ENCODE measurements at regions not wholly inside any gene's neighbourhood (a gene's known extent, or its start where the extent isn't known, plus 50 kb on each side); places are given as distances from the start of the nearest gene placed in this dataset.

- DNase-seq (ENCODE audit: low read depth) = no peak
- no peak for TF ChIP-seq CTCF (IDR thresholded peaks at IDR 0.05; ENCODE audit: insufficient read depth, low read depth, low read length, missing control alignments)
- no peak overlapping the region for H3K4me3 ChIP-seq (ENCODE audit: low read length)
Observed at GRCh38 chr5:113965225-113965624, 396.6 kb upstream of the KCNN2 start.

DNA sequence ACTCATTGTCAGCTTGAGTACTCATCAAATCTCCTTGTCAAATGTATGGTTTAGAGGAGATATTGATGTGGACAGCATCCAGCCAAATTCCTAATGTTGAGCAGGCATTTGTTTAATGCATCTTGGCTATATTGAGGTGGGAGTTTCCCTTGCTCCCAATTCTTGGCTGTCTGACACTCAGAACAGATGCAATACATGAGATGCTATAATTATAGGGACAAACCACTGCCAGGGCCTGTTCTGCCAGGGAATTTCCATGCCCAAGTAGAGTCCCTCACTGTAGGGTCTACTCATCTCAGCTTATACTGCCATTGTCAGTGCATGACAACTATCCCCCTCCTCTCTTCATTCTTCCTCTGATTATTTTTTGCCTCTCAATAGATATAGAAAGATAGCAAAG is 392.0 kb upstream of the KCNN2 start:
- no peak overlapping the region for H3K4me3 ChIP-seq (ENCODE audit: low read length)
- no peak for DNase-seq (ENCODE audit: low read depth)
- TF ChIP-seq CTCF (IDR thresholded peaks at IDR 0.05; ENCODE audit: insufficient read depth, low read depth, low read length, missing control alignments) = no peak

- DNase-seq (ENCODE audit: low read depth) = no peak
- no peak overlapping the region for H3K4me3 ChIP-seq (ENCODE audit: low read length)
- TF ChIP-seq CTCF (IDR thresholded peaks at IDR 0.05; ENCODE audit: insufficient read depth, low read depth, low read length, missing control alignments) = no peak
Observed at GRCh38 chr5:113971454-113971853, 390.4 kb upstream of the KCNN2 start.

DNA sequence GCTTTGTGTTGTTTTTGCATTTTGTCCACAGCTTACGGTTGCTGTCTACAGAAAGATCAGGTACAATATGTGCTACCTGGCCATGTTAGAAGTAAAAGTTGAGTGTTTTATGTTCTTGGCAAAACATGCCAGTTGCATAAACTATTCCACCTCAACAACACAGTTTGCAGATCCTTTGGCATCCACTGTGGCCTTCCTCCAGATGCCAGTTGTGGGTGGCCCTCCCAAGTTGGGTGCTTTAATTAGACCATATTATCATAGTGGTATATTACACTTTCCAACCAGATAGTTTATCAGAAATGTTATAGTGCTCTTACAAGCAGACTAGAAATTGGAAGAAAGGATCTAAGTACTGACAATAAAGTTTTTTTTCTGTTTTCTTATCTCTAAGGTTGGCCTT is 386.9 kb upstream of the KCNN2 start:
- no peak for DNase-seq (ENCODE audit: low read depth)
- H3K4me3 ChIP-seq (ENCODE audit: low read length) = no peak overlapping the region
- TF ChIP-seq CTCF (IDR thresholded peaks at IDR 0.05; ENCODE audit: insufficient read depth, low read depth, low read length, missing control alignments) = no peak

DNA sequence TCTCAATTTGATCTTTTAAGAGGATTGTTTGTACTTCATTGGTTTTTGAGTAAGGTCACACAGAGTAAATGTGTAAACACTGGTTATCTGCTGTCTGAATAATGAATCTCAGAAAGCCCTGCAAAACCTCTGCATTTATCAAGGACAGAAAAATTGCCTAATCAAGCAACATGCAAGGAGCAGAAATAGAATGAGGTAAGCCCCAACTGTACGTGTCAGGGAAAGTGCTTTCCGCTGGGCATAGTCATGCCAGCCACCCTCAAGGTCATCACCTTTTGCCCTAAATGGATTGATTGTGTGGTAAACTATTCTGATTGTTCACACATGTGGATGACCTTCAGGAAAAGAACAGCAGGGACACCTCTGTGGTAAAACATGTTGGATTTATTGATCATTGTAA is 376.9 kb upstream of the KCNN2 start:
- H3K4me3 ChIP-seq (ENCODE audit: low read length) = no peak overlapping the region
- TF ChIP-seq CTCF (IDR thresholded peaks at IDR 0.05; ENCODE audit: insufficient read depth, low read depth, low read length, missing control alignments) = no peak
- no peak for DNase-seq (ENCODE audit: low read depth)

GRCh38 chr5:113985505-113985904 is 376.4 kb upstream of the KCNN2 start:
- DNase-seq (ENCODE audit: low read depth) = no peak
- H3K4me3 ChIP-seq (ENCODE audit: low read length) = no peak overlapping the region
- no peak for TF ChIP-seq CTCF (IDR thresholded peaks at IDR 0.05; ENCODE audit: insufficient read depth, low read depth, low read length, missing control alignments)

GRCh38 chr5:113989278-113989912 is 372.5 kb upstream of the KCNN2 start:
- no peak for TF ChIP-seq CTCF (IDR thresholded peaks at IDR 0.05; ENCODE audit: insufficient read depth, low read depth, low read length, missing control alignments)
- DNase-seq (ENCODE audit: low read depth) = no peak
- peak overlapping the region; percentile 32 for H3K4me3 ChIP-seq (ENCODE audit: low read length)
